Stimulated activated CD8-positive, alpha-beta memory T cell treated with anti-CD3 and anti-CD28 coated beads, Interleukin-4, amount 100 ng/mL, for 48 hours (primary cell): ENCODE measurements at regions not wholly inside any gene's neighbourhood (a gene's known extent, or its start where the extent isn't known, plus 50 kb on each side); places are given as distances from the start of the nearest gene placed in this dataset.

Experiments used
- DNase-seq: peaks from one replicate; pipeline ENCODE4 v3.0.0-alpha.2; 2020

- DNase-seq, result no peak
Measured at GRCh38 chr5:10173716-10174115, 76.0 kb downstream of the ATPSCKMT start.

GRCh38 chr5:10172247-10172646, 77.4 kb downstream of the ATPSCKMT start:
- DNase-seq, result no peak

GRCh38 chr5:10169359-10169758, 80.3 kb downstream of the ATPSCKMT start:
- DNase-seq, result no peak

DNA sequence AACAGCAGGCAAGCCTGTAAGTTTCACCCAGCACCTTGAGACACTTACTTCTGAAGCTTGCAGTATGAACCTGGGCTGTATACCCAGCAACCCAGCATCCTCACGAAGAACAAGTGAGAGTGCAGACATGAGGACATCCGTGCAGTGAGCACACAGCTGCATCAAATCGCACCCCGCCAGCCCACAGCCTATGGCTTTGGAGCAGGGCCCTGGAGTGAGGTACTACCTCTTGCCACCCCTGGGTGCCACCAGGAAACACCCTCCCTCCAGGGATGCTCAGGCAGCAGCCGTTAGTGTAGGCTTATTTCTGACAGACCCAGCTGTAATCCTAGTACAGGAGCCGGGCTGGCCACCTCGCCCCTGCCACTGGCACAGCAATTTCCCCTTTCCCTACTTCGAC, 81.4 kb downstream of the ATPSCKMT start:
- no peak for DNase-seq

DNA sequence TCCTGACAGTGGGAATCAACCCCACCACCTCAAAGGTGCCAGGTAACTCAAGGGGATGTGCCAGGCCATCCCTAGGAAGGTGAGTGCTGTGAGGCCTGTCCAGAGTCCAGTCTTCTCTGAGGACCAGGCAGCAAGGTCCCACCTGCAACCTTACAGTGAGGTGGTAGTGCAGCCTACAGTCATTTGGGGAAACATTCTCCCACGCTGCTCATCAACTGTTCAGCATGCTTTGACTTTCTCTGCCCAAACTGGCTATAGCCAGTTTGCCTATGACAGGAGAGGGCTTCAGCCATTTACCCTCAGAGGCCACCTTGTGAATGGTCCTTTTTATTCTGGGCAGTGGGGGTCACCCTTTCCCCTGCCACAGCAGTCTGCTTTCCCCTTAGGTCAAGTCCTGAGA, 81.9 kb downstream of the ATPSCKMT start:
- DNase-seq, result no peak

GRCh38 chr5:10166392-10166791, 83.3 kb downstream of the ATPSCKMT start:
- no peak for DNase-seq

GRCh38 chr5:10162468-10162867, 87.2 kb downstream of the ATPSCKMT start:
- no peak for DNase-seq

GRCh38 chr5:10161778-10162177, 87.9 kb downstream of the ATPSCKMT start:
- DNase-seq, result no peak

DNA sequence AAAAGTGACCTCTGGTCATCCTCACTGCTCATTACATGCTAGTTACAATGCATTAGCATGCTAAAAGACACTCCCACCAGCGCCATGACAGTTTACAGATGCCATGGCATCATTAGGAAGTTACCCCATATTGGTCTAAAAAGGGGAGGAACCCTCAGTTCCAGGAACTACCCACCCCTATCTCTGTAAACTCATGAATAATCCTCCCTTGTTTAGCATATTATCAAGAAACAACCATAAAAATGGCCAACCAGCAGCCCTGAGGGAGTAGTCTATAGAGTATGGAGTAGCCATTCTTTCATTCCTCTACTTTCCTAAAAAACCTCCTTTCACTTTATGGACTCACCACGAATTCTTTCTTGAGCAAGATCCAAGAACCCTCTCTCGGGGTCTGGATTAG, 89.4 kb downstream of the ATPSCKMT start:
- no peak for DNase-seq

DNA sequence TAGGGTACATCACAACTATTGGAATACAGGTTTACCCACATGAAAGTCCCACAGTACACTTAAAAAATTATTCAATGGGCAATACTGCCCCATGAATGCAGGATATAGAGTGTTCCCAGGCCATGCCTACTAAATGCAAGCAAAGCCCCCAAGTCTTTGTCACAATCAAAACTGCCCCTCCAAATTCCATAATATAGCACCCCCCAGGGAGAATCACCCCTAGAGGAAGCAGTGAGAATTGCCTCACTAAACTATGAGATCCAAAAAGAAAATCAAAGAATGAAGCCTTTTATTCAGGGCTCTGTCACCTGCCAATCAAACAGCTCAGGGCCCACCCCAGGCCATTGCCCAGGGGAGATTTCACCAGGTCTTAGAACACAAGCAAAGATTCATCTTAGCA, 90.8 kb downstream of the ATPSCKMT start:
- DNase-seq, result no peak

DNA sequence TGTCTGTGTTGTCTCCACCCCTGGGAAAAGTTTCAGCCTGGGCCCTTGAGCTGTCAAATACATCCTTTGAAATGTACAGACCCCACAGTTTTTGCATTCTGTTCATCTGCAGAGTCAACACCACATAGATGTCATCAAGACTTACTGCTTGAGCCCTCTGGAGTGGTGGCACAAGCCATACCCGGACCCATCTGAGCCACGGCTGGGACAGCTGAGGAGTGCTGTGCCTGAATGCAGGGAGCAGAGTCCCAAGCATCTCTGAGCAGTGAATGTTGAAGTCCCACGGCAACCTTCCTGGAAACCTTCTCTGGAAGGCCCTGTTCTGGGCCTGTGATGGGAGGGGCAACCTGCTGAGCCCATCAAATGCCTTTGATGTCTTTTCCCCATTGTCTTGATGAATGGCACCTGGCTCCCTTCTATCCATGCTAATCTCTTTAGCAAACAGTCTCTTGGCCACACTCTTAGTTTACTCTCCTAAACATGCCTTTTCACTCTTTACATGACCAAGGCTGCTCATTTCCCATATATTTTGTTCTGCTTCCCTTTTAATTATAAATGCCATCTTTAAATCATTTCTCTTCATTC, 92.5 kb downstream of the ATPSCKMT start:
- no peak for DNase-seq

GRCh38 chr5:10155897-10156667, 93.6 kb downstream of the ATPSCKMT start:
- DNase-seq, result no peak

DNA sequence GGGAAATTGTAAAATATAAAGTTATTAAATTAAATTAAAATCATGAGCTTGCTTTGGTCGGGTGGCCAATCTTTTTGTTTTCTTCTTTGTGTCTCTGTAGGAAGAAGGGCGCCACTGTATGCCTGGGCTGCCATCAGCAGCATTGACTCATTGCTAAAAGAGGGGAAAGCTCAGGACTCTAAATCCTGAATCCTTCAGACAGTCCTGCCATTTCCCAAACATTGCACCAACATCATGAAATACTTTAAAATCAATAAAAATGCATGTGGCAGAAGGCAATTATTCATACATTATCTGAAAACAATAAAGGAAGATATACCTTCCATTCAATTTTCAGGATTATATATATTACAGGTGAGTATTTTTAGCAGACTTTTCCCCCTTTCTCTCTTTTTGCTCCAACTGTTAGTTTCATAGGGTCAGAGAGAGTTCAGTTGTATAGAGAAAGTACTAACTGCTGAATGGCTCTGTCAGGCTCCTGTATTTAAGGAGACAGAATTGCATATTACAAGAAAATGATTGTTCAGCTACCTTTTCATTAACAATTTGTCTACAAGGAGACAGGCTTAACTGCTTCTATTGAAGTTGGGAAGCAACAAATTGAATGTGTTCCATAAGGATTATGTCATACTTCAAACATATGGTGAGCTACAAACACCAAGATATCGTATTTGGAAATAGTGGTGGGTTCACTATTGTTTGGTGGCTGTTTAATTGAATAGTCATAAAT, 95.7 kb downstream of the ATPSCKMT start:
- DNase-seq, result no peak

DNA sequence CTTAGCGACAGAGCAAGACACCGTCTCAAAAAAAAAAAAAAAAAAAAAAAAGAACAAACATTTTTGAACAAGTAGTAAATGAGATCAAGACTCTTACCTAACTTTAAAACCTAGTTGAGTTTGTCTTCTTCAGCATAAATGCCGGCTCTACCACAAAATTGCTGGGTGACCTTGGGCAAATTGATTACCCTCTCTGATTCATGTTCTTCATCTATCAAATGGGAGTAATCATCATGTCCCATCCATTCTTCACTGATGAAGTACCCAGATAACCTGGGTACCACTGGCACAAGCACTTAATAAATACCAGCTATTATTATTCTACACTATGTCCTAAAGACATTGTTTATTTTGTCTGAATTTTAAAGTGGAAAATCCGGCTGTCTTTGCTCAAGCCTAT, 96.3 kb downstream of the ATPSCKMT start:
- no peak for DNase-seq

DNA sequence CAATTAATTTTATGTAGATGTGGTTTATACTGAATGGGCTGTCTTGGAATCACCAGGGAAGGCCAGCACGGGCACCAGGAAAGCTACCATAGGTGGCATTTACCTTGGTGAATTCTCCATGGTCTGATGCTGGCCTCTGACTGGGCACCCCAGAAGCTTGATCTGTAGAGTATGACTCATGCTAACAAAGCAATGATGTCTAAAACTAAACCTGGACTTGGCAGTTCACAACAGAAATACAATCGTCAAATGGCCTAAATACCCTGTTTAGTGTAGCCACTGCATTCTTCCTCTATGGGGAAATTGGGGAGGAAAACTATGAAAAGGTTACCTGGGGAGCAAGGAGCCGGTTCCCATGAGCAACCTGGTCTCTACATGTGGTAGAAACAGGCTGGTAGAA, 98.0 kb downstream of the ATPSCKMT start:
- DNase-seq, result no peak

DNA sequence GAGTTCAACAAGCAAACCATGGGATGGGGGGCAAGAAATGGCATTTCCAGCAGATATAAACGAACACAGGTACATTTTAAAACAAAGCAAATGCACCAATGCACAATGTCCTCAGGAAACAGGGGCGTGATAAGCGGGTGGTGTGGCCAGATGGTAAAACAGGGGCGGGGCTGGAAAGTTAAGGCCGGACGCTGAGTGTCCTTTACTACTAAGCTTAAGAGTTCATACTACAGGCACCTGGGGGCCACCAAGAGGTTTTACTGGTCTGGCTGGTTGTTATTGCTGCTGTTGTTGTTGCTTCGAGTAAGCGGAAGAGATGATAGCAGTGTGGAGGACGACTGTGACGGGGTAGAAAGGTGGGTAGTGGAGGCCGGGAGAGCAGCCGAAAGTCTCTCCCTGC, 99.8 kb downstream of the ATPSCKMT start:
- no peak for DNase-seq

GRCh38 chr5:10145923-10146401, 103.7 kb downstream of the ATPSCKMT start:
- DNase-seq, result no peak

DNA sequence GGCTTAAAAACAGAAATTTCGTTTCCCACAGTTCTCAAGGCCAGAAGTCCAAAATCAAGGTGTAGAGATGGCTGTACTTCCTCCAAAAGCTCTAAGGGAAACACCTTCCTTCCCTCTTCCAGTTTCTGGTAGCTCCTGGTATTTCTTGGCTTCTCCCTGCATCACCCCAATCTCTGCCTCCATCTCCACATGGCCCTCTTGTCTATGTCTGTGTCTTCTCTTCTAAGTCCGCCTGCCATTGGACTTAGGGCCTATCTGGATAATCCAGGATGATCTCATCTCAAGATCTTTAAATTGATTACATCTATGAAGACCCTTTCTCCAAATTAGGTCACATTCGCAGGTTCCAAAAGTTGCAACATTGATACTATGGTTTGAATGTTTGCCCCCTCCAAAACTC, 105.6 kb downstream of the ATPSCKMT start:
- no peak for DNase-seq

- no peak for DNase-seq
Measured at GRCh38 chr5:10140195-10140973, 109.3 kb downstream of the ATPSCKMT start.

GRCh38 chr5:10138395-10139057, 111.2 kb downstream of the ATPSCKMT start:
- DNase-seq, result no peak

DNA sequence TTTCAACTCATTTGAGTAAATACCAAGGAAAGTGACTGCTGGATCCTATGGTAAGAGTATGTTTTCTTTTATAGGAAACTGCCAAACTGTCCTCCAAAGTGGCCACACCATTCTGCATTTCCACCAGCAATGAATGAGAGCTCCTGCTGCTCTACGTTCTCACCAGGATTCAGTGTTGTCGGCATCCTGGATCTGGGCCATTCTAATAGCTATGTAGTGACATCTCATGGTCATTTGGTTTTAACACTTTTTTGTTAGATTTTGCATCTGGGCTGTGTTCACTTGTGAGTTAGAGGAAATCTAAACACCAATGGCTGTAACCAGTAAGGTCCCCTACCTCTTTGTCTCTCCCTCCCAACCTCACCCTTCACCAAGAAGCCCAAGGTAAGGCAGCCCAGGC, 115.9 kb downstream of the ATPSCKMT start:
- DNase-seq, result no peak

DNA sequence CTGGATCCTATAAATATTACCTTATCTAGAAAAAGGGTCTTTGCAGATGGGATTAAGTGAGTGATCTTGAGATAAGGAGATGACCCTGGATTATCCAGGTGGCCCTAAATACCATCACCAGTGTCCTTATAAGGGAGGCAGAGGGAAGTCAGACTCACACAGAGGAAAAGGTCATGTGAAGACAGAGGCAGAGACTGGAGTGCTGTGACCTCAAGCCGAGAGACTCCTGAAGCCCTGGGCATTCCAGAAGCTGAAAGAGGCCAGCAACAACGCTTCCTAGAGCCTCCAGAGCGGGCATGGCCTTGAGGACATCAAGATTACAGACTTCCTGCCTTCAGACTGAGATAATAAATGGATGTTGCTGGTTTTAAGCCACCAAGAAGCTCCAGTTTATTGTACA, 118.8 kb downstream of the ATPSCKMT start:
- DNase-seq, result no peak

DNA sequence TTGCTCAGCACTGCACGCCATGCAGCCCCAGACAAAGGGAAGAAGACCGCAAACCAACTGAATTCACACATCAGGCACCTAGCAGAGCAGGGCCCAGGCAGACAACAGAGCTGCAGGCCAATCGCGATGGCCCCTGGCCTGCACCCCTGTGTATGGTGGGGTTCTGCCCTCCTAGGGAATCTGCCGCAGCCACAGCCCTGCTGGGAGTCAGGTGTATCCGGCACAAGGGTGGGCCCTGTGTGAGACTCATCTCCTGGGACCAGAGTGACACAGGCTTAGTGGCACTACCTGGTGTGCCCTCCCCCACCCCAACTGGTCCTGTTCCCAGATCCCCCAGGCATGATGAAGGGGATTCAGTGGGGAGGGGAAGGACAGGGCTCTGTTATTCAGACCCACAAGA, 122.8 kb downstream of the ATPSCKMT start:
- DNase-seq, result no peak
